ENCODE measurements at regions not wholly inside any gene's neighbourhood (a gene's known extent, or its start where the extent isn't known, plus 50 kb on each side); places are given as distances from the start of the nearest gene placed in this dataset.

DNA sequence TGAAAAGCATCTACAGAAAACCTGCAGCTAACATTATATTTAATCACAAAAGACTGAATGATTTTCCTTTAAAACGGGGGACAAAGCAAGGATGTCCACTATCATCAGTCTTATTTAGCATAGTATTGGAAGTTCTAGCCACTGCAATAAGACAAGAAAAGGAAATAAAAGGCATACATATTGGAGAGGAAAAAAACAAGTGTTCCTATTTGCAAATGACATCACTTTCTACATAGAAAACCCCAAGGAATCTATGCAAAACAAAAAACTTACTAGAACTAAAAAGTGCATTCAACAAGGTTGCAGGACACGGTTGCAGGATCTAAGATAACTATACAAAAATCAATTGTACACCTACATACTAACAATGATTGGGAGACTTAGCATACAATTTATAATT lies 101.6 kb upstream of the MEF2A start:
- TF ChIP-seq, protein P1, sequence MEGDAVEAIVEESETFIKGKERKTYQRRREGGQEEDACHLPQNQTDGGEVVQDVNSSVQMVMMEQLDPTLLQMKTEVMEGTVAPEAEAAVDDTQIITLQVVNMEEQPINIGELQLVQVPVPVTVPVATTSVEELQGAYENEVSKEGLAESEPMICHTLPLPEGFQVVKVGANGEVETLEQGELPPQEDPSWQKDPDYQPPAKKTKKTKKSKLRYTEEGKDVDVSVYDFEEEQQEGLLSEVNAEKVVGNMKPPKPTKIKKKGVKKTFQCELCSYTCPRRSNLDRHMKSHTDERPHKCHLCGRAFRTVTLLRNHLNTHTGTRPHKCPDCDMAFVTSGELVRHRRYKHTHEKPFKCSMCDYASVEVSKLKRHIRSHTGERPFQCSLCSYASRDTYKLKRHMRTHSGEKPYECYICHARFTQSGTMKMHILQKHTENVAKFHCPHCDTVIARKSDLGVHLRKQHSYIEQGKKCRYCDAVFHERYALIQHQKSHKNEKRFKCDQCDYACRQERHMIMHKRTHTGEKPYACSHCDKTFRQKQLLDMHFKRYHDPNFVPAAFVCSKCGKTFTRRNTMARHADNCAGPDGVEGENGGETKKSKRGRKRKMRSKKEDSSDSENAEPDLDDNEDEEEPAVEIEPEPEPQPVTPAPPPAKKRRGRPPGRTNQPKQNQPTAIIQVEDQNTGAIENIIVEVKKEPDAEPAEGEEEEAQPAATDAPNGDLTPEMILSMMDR (IDR thresholded peaks at IDR 0.05; ENCODE audit: low read depth, low read length, poor library complexity, severe bottlenecking) = no peak
- no peak for TF ChIP-seq EZH2phosphoT487 (IDR thresholded peaks at IDR 0.05; ENCODE audit: borderline replicate concordance, low read length)
- no peak overlapping the region for H3K27ac ChIP-seq (ENCODE audit: low read depth, low read length)
- H3K4me1 ChIP-seq (ENCODE audit: control insufficient read depth, low read length) = peaks cover 5% of the 10 kb centered on the region
- no peaks in the 10 kb centered on the region for H3K9me3 ChIP-seq (ENCODE audit: control insufficient read depth, insufficient read depth, low read length)
- no peak overlapping the region for H3K4me3 ChIP-seq (ENCODE audit: low read length)
- H3K4me2 ChIP-seq (ENCODE audit: low read length) = no peak overlapping the region
- no peaks in the 10 kb centered on the region for H3F3A ChIP-seq (ENCODE audit: control insufficient read depth, insufficient read depth)
- H4K20me1 ChIP-seq (ENCODE audit: control insufficient read depth, insufficient read depth, low read depth, low read length) = no peaks in the 10 kb centered on the region
- no peaks in the 10 kb centered on the region for H3K36me3 ChIP-seq (ENCODE audit: control insufficient read depth, low read length)
- no peaks in the 10 kb centered on the region for H3K79me2 ChIP-seq (ENCODE audit: control insufficient read depth, low read length)
- no peaks in the 10 kb centered on the region for H3K27me3 ChIP-seq (ENCODE audit: control insufficient read depth, low read length)
- no peaks in the 10 kb centered on the region for H3K9me2 ChIP-seq (replicated peaks; ENCODE audit: control insufficient read depth, low read length)

- Histone ChIP-seq H3K27me3 (ENCODE audit: control insufficient read depth, low read length) (no peaks in the 10 kb centered on the region), H3F3A (ENCODE audit: control insufficient read depth, insufficient read depth) (peaks cover 6% of the 10 kb centered on the region), H3K4me3 (ENCODE audit: low read length) (no peak overlapping the region), H3K79me2 (ENCODE audit: control insufficient read depth, low read length) (no peaks in the 10 kb centered on the region), H3K9me2 (replicated peaks; ENCODE audit: control insufficient read depth, low read length) (no peaks in the 10 kb centered on the region), H3K9me3 (ENCODE audit: control insufficient read depth, insufficient read depth, low read length) (no peaks in the 10 kb centered on the region), H3K4me1 (ENCODE audit: control insufficient read depth, low read length) (peaks cover 26% of the 10 kb centered on the region), H3K4me2 (ENCODE audit: low read length) (no peak overlapping the region), H4K20me1 (ENCODE audit: control insufficient read depth, insufficient read depth, low read depth, low read length) (no peaks in the 10 kb centered on the region), H3K36me3 (ENCODE audit: control insufficient read depth, low read length) (no peaks in the 10 kb centered on the region), H3K27ac (ENCODE audit: low read depth, low read length) (no peak overlapping the region)
- TF ChIP-seq, protein P1 (IDR thresholded peaks at IDR 0.05; ENCODE audit: low read depth, low read length, poor library complexity, severe bottlenecking) = no peak
- no peak for TF ChIP-seq EZH2phosphoT487 (IDR thresholded peaks at IDR 0.05; ENCODE audit: borderline replicate concordance, low read length)
These were observed 99.0 kb upstream of the MEF2A start for GRCh38 chr15:99466701-99467337.

GRCh38 chr15:99467338-99467720 lies 98.5 kb upstream of the MEF2A start:
- H3K9me2 ChIP-seq (replicated peaks; ENCODE audit: control insufficient read depth, low read length) = no peaks in the 10 kb centered on the region
- no peak overlapping the region for H3K4me2 ChIP-seq (ENCODE audit: low read length)
- peaks cover 6% of the 10 kb centered on the region for H3F3A ChIP-seq (ENCODE audit: control insufficient read depth, insufficient read depth)
- H3K36me3 ChIP-seq (ENCODE audit: control insufficient read depth, low read length) = no peaks in the 10 kb centered on the region
- H3K9me3 ChIP-seq (ENCODE audit: control insufficient read depth, insufficient read depth, low read length) = no peaks in the 10 kb centered on the region
- no peaks in the 10 kb centered on the region for H3K27me3 ChIP-seq (ENCODE audit: control insufficient read depth, low read length)
- TF ChIP-seq, protein P1 (IDR thresholded peaks at IDR 0.05; ENCODE audit: low read depth, low read length, poor library complexity, severe bottlenecking) = no peak
- TF ChIP-seq EZH2phosphoT487 (IDR thresholded peaks at IDR 0.05; ENCODE audit: borderline replicate concordance, low read length) = no peak
- H3K4me3 ChIP-seq (ENCODE audit: low read length) = no peak overlapping the region
- H3K79me2 ChIP-seq (ENCODE audit: control insufficient read depth, low read length) = no peaks in the 10 kb centered on the region
- no peaks in the 10 kb centered on the region for H4K20me1 ChIP-seq (ENCODE audit: control insufficient read depth, insufficient read depth, low read depth, low read length)
- H3K4me1 ChIP-seq (ENCODE audit: control insufficient read depth, low read length) = peaks cover 31% of the 10 kb centered on the region
- no peak overlapping the region for H3K27ac ChIP-seq (ENCODE audit: low read depth, low read length)
